Endothelial cell of umbilical vein (primary cell): ENCODE measurements at regions not wholly inside any gene's neighbourhood (a gene's known extent, or its start where the extent isn't known, plus 50 kb on each side); places are given as distances from the start of the nearest gene placed in this dataset.

Experiments
- CTCF ChIP-seq, 2 donors: IDR thresholded peaks; 1 replicate in 1 of 2; 2 replicates in 1 of 2; pipeline ENCODE4 v1.5.1; 2011; ENCODE audit warnings: low read length in 2 of 2, mild to moderate bottlenecking in 2 of 2, moderate library complexity in 2 of 2, control low read depth in 1 of 2, inconsistent platforms in 1 of 2, low read depth in 1 of 2; ENCODE audit not compliant: insufficient read depth in 1 of 2; ENCODE audit errors: extremely low read depth in 1 of 2
- MYC ChIP-seq: IDR thresholded peaks from one replicate; pipeline ENCODE4 v1.6.1; 2011; ENCODE audit warnings: mild to moderate bottlenecking, low read depth, low read length
- POLR2AphosphoS5 ChIP-seq: IDR thresholded peaks from 2 replicates; pipeline ENCODE4 v1.6.1; 2012; ENCODE audit warnings: low read depth, mild to moderate bottlenecking, control low read depth, low read length, moderate library complexity; ENCODE audit not compliant: insufficient read depth
- TF ChIP-seq, protein P1 (sequence below): IDR thresholded peaks from 2 replicates; pipeline ENCODE4 v1.6.1; 2011; ENCODE audit not compliant: insufficient read depth, insufficient read length

DNA sequence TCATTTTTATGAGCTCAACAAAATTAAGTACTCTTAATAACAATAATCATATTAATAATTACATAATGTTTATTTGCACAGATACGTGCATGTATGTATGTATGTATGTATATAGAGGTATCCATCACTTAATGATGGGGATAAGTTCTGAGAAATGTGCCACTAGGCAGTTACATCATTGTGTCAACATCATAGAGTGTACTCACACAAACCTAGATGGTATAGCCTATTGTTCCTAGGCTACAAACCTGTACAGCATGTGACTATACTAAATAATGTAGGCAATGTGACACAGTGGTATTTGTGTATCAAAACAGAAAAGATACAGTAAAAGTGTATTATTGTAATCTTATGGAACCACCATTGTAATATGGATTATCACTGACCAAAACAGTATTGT, 874.7 kb upstream of the GBE1 start:
- TF ChIP-seq CTCF (IDR thresholded peaks at IDR 0.05; ENCODE audit: extremely low read depth in 1 of 2, insufficient read depth in 1 of 2, low read depth in 1 of 2, low read length in 2 of 2) (no peak), MYC (no peak), POLR2AphosphoS5 (no peak)
- TF ChIP-seq, protein P1, sequence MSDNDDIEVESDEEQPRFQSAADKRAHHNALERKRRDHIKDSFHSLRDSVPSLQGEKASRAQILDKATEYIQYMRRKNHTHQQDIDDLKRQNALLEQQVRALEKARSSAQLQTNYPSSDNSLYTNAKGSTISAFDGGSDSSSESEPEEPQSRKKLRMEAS, result no peak
